ENCODE measurements at regions not wholly inside any gene's neighbourhood (a gene's known extent, or its start where the extent isn't known, plus 50 kb on each side); places are given as distances from the start of the nearest gene placed in this dataset.

DNA sequence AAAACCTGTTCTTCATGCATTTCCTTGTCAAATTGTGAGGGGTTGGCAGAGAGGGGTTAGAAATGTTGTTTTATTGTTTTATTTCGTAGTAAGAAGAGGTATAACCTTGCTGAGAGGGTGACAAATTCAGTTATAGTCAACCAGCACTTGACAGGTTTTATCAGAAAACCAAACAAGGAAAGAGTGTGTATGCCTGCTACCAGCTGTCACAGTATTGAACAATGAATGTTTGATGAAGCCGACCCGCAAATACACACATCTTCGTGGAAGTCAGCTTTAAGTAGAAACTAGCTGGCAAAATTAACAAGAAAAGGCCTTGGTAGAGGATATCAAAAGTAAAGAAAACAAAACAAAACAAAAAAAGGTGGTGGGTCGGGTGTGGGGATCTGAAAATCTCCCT lies 214.6 kb upstream of the TLE4 start:
- TF ChIP-seq Cebpa-rat (IDR thresholded peaks at IDR 0.05) = no peak
- no peaks in the 10 kb centered on the region for H3K9me3 ChIP-seq
- H3K27me3 ChIP-seq = no peaks in the 10 kb centered on the region
- H3K4me1 ChIP-seq = no peaks in the 10 kb centered on the region
- H3K9ac ChIP-seq = no peak overlapping the region
- H3K36me3 ChIP-seq = no peaks in the 10 kb centered on the region
- no peaks in the 10 kb centered on the region for H4K20me1 ChIP-seq
- H3K27ac ChIP-seq = no peak overlapping the region
- H3K4me3 ChIP-seq = no peak overlapping the region
- no peak overlapping the region for H3K4me2 ChIP-seq

DNA sequence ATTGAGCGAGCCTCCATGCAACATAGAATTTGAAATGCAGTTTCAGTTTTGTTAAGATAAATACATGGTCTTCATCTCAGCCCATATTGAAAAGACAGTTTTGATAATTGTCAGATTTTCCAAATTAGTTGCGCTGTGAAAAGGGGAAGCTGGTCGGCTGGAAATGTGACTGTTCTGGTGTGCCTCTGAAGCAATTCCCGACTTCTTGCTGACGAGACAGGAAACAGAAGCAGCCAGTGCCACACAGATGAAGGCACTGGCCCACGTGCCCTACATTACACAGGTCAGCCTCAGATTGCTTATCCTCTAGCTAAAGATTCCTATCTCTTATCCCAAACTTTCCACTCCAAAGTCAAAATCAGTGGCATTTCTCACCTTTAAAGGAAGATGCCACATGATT lies 214.1 kb upstream of the TLE4 start:
- Histone ChIP-seq H3K27me3 (no peaks in the 10 kb centered on the region), H3K4me1 (no peaks in the 10 kb centered on the region), H3K4me2 (no peak overlapping the region), H3K4me3 (no peak overlapping the region), H3K9me3 (no peaks in the 10 kb centered on the region), H3K36me3 (no peaks in the 10 kb centered on the region), H4K20me1 (no peaks in the 10 kb centered on the region), H3K27ac (no peak overlapping the region), H3K9ac (no peak overlapping the region)
- TF ChIP-seq Cebpa-rat (IDR thresholded peaks at IDR 0.05) = no peak

DNA sequence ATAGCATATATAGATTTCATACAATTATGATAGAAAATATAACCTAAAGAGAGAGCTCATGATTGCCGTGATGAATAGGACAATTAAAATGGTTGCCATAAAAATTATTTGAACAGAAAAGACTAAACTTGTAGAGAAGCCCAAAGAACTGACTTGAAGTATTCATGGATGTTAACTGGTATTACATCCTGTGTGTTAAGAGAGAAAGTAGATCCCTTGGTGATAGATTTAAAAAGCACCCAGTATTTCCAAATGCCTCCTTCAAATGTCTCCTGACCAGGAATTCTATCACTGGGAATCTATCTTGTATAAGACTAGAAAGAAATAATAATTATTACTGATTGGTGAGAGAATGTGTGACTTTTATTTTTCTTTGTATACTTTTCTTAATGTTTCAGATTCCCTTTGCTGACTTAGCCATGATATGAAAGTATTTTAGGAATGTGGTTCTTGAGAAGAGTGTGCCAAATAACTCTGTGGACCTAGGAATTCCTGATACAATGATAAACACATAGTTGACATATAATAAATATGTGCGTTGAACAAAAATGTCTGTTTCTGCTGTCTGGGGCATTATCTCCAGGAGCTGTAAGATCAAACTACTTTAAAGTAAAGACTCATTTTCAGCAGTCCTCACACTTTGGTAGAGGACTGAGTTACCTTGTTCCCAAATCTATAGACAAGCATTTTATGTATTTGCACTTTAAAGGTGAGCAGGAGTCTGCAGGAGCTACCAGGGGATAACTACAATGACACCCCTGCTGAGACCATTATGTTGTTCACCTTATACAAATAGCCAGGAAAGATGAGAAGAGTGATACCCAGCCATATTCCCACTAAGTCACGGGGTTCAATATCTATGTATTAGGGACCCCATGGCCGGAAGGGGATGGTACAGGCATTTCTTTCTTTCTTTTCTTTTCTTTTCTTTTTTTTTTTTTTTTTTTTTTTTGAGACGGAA lies 211.1 kb upstream of the TLE4 start:
- H3K27ac ChIP-seq = no peak overlapping the region
- H3K4me3 ChIP-seq = no peak overlapping the region
- no peaks in the 10 kb centered on the region for H3K4me1 ChIP-seq
- no peaks in the 10 kb centered on the region for H4K20me1 ChIP-seq
- H3K27me3 ChIP-seq = no peaks in the 10 kb centered on the region
- H3K36me3 ChIP-seq = no peaks in the 10 kb centered on the region
- H3K9me3 ChIP-seq = no peaks in the 10 kb centered on the region
- H3K9ac ChIP-seq = no peak overlapping the region
- no peak overlapping the region for H3K4me2 ChIP-seq
- no peak for TF ChIP-seq Cebpa-rat (IDR thresholded peaks at IDR 0.05)

DNA sequence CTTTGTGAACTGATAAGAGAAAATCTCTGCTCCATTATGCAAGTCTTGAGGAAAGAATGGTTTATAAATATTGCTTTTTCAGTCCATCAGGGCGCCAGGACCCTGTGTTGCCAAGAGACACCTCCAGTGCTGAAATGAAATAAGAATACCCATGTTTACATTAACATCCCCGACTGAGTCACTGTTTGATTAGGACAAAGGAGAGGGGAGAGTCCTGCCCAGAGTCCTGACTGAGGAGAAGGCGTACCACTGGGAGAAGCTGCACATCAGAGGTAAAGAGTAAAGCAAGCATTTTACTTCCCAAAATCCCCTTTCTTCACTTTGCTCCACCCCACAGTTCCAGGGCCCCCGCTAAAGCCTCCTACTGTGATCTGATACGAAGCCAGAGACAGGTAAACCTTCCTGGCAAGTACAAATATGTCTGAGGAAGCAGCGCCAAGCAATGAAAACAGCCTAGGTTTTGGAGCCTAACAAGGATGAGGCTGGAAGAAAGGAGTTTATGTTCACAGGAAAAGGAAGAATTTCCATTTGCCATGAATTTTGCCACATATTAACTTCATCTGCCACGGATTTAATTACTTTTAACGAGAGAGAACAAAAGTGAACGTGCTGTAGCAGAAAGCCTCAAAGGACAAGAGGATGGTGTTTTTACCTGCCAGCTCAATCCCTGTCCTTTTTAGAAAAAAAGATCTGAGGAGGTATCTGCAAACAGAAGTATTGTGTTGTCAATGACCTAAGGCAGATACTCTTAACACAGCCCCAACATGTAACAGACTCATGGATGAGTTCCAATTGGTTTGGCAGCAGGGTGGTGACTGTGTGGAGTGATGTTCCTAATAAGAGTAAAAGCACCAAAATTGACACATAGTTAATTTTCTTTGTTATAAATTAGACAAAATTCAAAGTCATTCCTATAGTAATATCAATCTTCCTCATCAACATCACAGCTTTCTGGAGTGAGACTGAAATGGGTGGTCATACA lies 209.4 kb upstream of the TLE4 start:
- Histone ChIP-seq H3K9me3 (no peaks in the 10 kb centered on the region), H4K20me1 (no peaks in the 10 kb centered on the region), H3K4me1 (no peaks in the 10 kb centered on the region), H3K4me3 (no peak overlapping the region), H3K27ac (no peak overlapping the region), H3K36me3 (no peaks in the 10 kb centered on the region), H3K27me3 (no peaks in the 10 kb centered on the region), H3K9ac (no peak overlapping the region), H3K4me2 (no peak overlapping the region)
- no peak for TF ChIP-seq Cebpa-rat (IDR thresholded peaks at IDR 0.05)

DNA sequence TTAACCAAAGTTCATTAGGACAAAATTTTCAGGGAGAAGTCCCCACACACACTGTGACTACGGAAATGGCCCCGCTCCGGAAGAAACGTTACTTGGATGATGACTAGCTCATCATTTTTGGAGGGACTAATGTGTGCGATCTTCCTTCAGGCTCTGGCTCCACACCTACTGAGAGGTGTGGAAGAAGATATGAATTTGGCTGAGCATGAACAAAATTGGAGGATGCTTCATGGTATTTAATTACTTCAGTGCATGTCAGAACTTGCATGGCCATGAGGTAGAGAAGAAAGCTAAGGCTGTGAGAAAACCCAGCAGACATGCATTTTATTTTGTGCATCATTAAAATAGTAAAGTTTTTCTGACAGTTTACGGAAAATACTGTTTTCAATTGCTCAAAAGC lies 202.1 kb upstream of the TLE4 start:
- Histone ChIP-seq H3K27me3 (no peaks in the 10 kb centered on the region), H3K9me3 (no peaks in the 10 kb centered on the region)

DNA sequence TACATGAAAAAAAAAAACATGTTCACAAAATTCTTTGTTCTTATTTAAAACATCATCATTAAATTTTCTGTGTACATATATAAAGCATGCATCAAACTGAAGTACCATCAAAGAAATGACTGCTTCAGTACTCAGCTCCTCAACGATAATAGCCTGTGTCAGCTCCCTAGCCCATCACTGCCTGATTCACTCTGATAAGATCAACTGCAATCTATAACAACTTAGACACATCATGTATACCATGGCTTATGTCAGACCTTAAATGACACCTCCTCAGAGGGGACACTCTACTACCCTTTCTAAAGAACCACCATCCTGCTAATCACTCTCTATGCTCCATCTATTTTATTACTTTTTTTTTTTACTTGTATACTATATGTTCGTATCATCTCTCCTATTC lies 200.5 kb upstream of the TLE4 start:
- Histone ChIP-seq H3K36me3 (no peaks in the 10 kb centered on the region), H3K4me3 (no peak overlapping the region), H3K9me3 (no peaks in the 10 kb centered on the region), H3K27ac (no peak overlapping the region), H3K27me3 (no peaks in the 10 kb centered on the region), H3K4me1 (no peaks in the 10 kb centered on the region), H4K20me1 (no peaks in the 10 kb centered on the region), H3K4me2 (no peak overlapping the region), H3K9ac (no peak overlapping the region)
- no peak for TF ChIP-seq Cebpa-rat (IDR thresholded peaks at IDR 0.05)

More for the DNA sequence above, 202.1 kb upstream of the TLE4 start:
- no peaks in the 10 kb centered on the region for H4K20me1 ChIP-seq
- H3K4me2 ChIP-seq = no peak overlapping the region
- no peaks in the 10 kb centered on the region for H3K4me1 ChIP-seq
- no peaks in the 10 kb centered on the region for H3K36me3 ChIP-seq
- no peak overlapping the region for H3K4me3 ChIP-seq
- H3K27ac ChIP-seq = no peak overlapping the region
- TF ChIP-seq Cebpa-rat (IDR thresholded peaks at IDR 0.05) = no peak
- H3K9ac ChIP-seq = no peak overlapping the region

DNA sequence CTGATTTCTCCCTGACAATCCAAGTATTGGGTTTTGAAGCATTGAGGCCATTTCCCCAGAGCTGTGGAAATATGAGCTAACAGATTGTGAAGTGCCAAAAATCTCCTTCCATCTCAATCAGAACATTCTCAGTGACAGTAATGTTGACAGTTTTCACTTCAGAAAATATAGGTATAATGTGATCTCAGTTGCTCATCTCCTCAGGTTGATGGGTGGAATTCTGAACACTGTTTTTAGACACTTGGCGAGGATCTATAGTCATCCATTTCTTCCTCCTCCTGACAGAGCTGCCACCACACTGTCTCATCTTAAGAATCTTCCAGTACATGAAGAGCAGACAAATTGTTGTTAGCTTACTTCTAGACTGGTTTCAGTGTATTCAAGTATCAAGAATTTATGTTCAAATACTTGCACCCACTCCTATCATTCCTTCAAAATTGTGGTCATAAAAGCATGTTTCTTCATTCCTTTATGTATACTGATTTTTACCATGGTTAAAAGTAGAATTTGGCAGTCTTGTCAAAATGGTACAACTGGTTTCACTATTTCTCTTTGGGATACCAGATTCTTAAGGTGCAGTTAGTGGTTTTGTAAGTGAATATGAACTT lies 199.7 kb upstream of the TLE4 start:
- Histone ChIP-seq H3K27me3 (no peaks in the 10 kb centered on the region), H4K20me1 (no peaks in the 10 kb centered on the region), H3K4me3 (no peak overlapping the region), H3K27ac (no peak overlapping the region), H3K36me3 (no peaks in the 10 kb centered on the region), H3K9me3 (no peaks in the 10 kb centered on the region), H3K4me2 (no peak overlapping the region), H3K4me1 (no peaks in the 10 kb centered on the region), H3K9ac (no peak overlapping the region)
- TF ChIP-seq Cebpa-rat (IDR thresholded peaks at IDR 0.05) = no peak

DNA sequence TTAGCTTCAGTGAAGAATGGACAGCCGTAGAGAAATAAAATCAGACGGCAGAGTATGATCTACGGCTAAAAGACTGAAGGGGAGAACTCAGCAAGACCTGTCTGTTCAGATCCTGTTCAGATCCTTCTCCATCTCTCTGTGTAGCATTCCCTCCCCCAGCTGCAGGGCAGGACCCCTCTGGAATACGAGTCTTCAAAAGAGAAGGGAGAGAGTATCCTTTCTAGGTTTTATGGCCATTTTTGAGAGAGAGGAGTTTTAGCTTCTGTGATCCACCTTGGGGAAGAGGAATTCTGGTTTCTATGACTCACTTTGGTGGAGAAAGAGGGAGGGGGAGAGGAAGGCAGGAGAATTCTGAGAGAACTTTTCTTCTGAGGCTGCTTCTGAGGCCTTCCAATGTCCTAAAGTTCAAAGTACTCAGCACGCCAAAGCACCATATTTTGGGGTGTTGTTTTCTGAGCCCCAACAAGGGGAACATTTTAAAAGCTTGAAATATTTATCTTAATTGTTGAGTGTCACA lies 194.4 kb upstream of the TLE4 start:
- no peak overlapping the region for H3K4me2 ChIP-seq
- no peak overlapping the region for H3K4me3 ChIP-seq
- no peak overlapping the region for H3K27ac ChIP-seq
- H3K36me3 ChIP-seq = no peaks in the 10 kb centered on the region
- no peaks in the 10 kb centered on the region for H3K27me3 ChIP-seq
- H3K4me1 ChIP-seq = no peaks in the 10 kb centered on the region
- H3K9me3 ChIP-seq = no peaks in the 10 kb centered on the region
- TF ChIP-seq Cebpa-rat (IDR thresholded peaks at IDR 0.05) = no peak
- no peaks in the 10 kb centered on the region for H4K20me1 ChIP-seq
- no peak overlapping the region for H3K9ac ChIP-seq

DNA sequence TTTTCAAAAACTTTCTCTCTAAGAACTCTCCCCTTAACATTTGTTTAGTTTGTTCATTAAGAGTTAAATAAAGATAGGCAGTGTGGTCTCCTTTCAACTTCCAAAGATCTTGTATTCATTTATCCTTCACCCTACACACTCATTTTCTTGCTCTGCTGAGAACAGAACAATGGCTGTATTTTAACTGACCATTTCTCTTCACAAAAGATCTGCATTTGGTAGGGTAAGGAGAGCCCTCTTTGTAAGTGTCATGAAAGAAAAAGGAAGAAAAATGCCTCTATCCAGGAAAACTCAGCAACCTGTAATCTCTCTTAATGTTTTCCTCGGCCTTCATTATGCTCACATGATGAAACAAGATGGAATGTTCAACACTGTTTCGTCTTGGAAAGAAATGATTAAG lies 193.7 kb upstream of the TLE4 start:
- TF ChIP-seq Cebpa-rat (IDR thresholded peaks at IDR 0.05) = no peak
- H3K4me2 ChIP-seq = no peak overlapping the region
- no peaks in the 10 kb centered on the region for H3K36me3 ChIP-seq

More for the DNA sequence above, 193.7 kb upstream of the TLE4 start:
- H3K4me3 ChIP-seq = no peak overlapping the region
- H3K27ac ChIP-seq = no peak overlapping the region
- no peak overlapping the region for H3K9ac ChIP-seq
- no peaks in the 10 kb centered on the region for H3K9me3 ChIP-seq
- H4K20me1 ChIP-seq = no peaks in the 10 kb centered on the region
- no peaks in the 10 kb centered on the region for H3K4me1 ChIP-seq
- H3K27me3 ChIP-seq = no peaks in the 10 kb centered on the region

Measured in BLaER1 (cell line).